Heart left ventricle (tissue), 16 donors: ENCODE measurements at regions not wholly inside any gene's neighbourhood (a gene's known extent, or its start where the extent isn't known, plus 50 kb on each side); places are given as distances from the start of the nearest gene placed in this dataset.

Experiments
- ATAC-seq, 4 donors: fragments of 200-7000 bp; cut with Tn5 transposase; one replicate each; pipeline ENCODE4 v1.9.1; 2020 to 2022; ENCODE audit warnings: moderate library complexity in 4 of 4, mild to moderate bottlenecking in 3 of 4, moderate number of reproducible peaks in 1 of 4
- DNase-seq, 5 donors: peaks; one replicate each; pipeline ENCODE4 v3.0.0-alpha.2; 2020
- H3K27ac ChIP-seq, 12 donors: fragments of 200-600 bp; sonication (generic) in 4 of 12; one replicate each; pipeline versions ENCODE4 v1.5.0 to v1.8.0; 2016 to 2022; ENCODE audit warnings: mild to moderate bottlenecking in 2 of 12
- H3K27me3 ChIP-seq, 9 donors: fragments of 200-600 bp; sonication (generic) in 2 of 9; one replicate each; pipeline versions ENCODE4 v1.5.1 to v1.8.0; 2016 to 2022; ENCODE audit warnings: mild to moderate bottlenecking in 3 of 9
- H3K36me3 ChIP-seq, 9 donors: fragments of 200-600 bp; sonication (generic) in 2 of 9; one replicate each; pipeline versions ENCODE4 v1.5.0 to v1.8.0; 2018 to 2022; ENCODE audit warnings: mild to moderate bottlenecking in 2 of 9
- H3K4me1 ChIP-seq, 12 donors: fragments of 200-600 bp; sonication (generic) in 4 of 12; one replicate each; pipeline versions ENCODE4 v1.5.0 to v1.8.0; 2016 to 2022; ENCODE audit warnings: mild to moderate bottlenecking in 3 of 12
- H3K4me3 ChIP-seq, 12 donors: fragments of 200-600 bp; sonication (generic) in 4 of 12; one replicate each; pipeline versions ENCODE4 v1.5.0 to v1.8.0; 2017 to 2022; ENCODE audit warnings: mild to moderate bottlenecking in 9 of 12, moderate library complexity in 4 of 12
- H3K9me3 ChIP-seq, 12 donors: fragments of 200-600 bp; sonication (generic) in 4 of 12; one replicate each; pipeline versions ENCODE4 v1.5.0 to v1.8.0; 2016 to 2022; ENCODE audit warnings: mild to moderate bottlenecking in 1 of 12
- CTCF ChIP-seq, 12 donors: fragments of 200-600 bp; sonication (generic) in 4 of 12; IDR thresholded peaks; one replicate each; pipeline versions ENCODE4 v1.5.0 to v1.8.0; 2018 to 2022; ENCODE audit warnings: antibody characterized with exemption in 12 of 12, mild to moderate bottlenecking in 5 of 12
- POLR2A ChIP-seq, 2 donors: fragments of 450-650 bp; IDR thresholded peaks; one replicate each; pipeline ENCODE4 v1.6.1; 2017; ENCODE audit warnings: antibody characterized with exemption in 2 of 2, mild to moderate bottlenecking in 2 of 2, moderate library complexity in 2 of 2
- WGBS, 4 donors: extraction: QIAGEN DNeasy Blood & Tissue Kit in 2 of 4; methylation state at CpG; one replicate each; pipeline versions ENCODE4 v1.1.5 to v1.1.7; 2013 to 2018; 5-methylcytosine and 5-hydroxymethylcytosine counted together
- intact Hi-C, 10 donors: fragments of 100-400 bp; cut with DNase I; formaldehyde crosslinking; loops; one replicate each; pipeline versions ENCODE4 v1.11.1 to v1.14.2; 2022
- donor health status: ischemic (EF 13 %, LVEDD 7.1; RV severe dilation, severe dysfunction).
- donor health status: healthy with polysubstance abuse.
- donor health status: DM: no; HTN: yes; CAD: no.
- donor health status: DM: no; HTN: no; CAD: no.
- donor health status: ischemic (EF 25% LVEDD 6.9; RV normal size, moderate dysfunction).
- donor health status: ischemic (EF 25% LVEDD 5.7; RV mildly dilated, moderate dysfunction).
- donor health status: healthy.
- donor health status: DM: yes; HTN: yes; CAD: no.
- donor health status: ischemic (EF 35%, LVEDD 5.7; RV mildly dilated, moderate dysfunction).
- donor health status: nonischemic (EF 11% LVEDD 7.7; RV severe dilation, severe dysfunction).
- donor health status: DM: yes; HTN: yes; CAD: no.
- donor health status: PGD.
- donor health status: ischemic (EF 29% LVEDD 5.4; RV normal size, mild dysfunction).
- donor health status: nonischemic (EF 23%, LVEDD 6.1; RV moderate dilation, normal function).

GRCh38 chr4:11252149-11252548 lies 176.5 kb downstream of the HS3ST1 start:
- Histone ChIP-seq H3K27me3 (no peaks in the 10 kb centered on the region), H3K36me3 (no peaks in the 10 kb centered on the region), H3K9me3 (peaks cover 0 to 4% (median 0%) of the 10 kb centered on the region in 12 donors), H3K4me1 (no peaks in the 10 kb centered on the region), H3K4me3 (no peak overlapping the region), H3K27ac (no peak overlapping the region)
- WGBS, 4 donors = 22 to 38% (median 26%) methylated on average over 3 of the region's 3 CpGs
- TF ChIP-seq POLR2A (IDR thresholded peaks at IDR 0.05) (no peak), CTCF (IDR thresholded peaks at IDR 0.05) (no peak)
- intact Hi-C loops = no loop called here
- DNase-seq = no peak
- no peak for ATAC-seq

GRCh38 chr4:11250510-11250909 lies 178.2 kb downstream of the HS3ST1 start:
- H3K27me3 ChIP-seq = no peaks in the 10 kb centered on the region
- no peak for DNase-seq
- H3K9me3 ChIP-seq = peaks cover 0 to 17% (median 4%) of the 10 kb centered on the region in 12 donors
- no peak for ATAC-seq
- intact Hi-C loops = no loop called here
- no peak overlapping the region for H3K27ac ChIP-seq
- no peak overlapping the region for H3K4me3 ChIP-seq
- no peak for TF ChIP-seq CTCF (IDR thresholded peaks at IDR 0.05)
- TF ChIP-seq POLR2A (IDR thresholded peaks at IDR 0.05) = no peak
- H3K4me1 ChIP-seq = no peaks in the 10 kb centered on the region
- no peaks in the 10 kb centered on the region for H3K36me3 ChIP-seq

- no peak for ATAC-seq
- Histone ChIP-seq H3K27me3 (no peaks in the 10 kb centered on the region), H3K4me3 (no peak overlapping the region), H3K27ac (no peak overlapping the region), H3K9me3 (peaks cover 0 to 8% (median 0%) of the 10 kb centered on the region in 12 donors), H3K4me1 (no peaks in the 10 kb centered on the region), H3K36me3 (no peaks in the 10 kb centered on the region)
- TF ChIP-seq POLR2A (IDR thresholded peaks at IDR 0.05) = no peak
- TF ChIP-seq CTCF (IDR thresholded peaks at IDR 0.05) = no peak
- 31 to 43% (median 33%) methylated on average over 4 of the region's 4 CpGs for WGBS, 4 donors
- intact Hi-C loops = no loop called here
- DNase-seq = no peak
Measured at GRCh38 chr4:11232015-11232414, 196.7 kb downstream of the HS3ST1 start.

- ATAC-seq (no peak), DNase-seq (no peak)
- Histone ChIP-seq H3K4me1 (no peaks in the 10 kb centered on the region), H3K4me3 (no peak overlapping the region), H3K36me3 (no peaks in the 10 kb centered on the region), H3K9me3 (peaks cover 0 to 8% (median 0%) of the 10 kb centered on the region in 12 donors), H3K27ac (no peak overlapping the region), H3K27me3 (no peaks in the 10 kb centered on the region)
- TF ChIP-seq POLR2A (IDR thresholded peaks at IDR 0.05) = no peak
- TF ChIP-seq CTCF (IDR thresholded peaks at IDR 0.05) = no peak
- intact Hi-C loops = no loop called here
- WGBS, 4 donors = 77 to 91% (median 89%) methylated on average over 2 of the region's 2 CpGs
Measured at GRCh38 chr4:11230866-11231265, 197.8 kb downstream of the HS3ST1 start.
